HG02571 (cell line): ENCODE measurements at regions not wholly inside any gene's neighbourhood (a gene's known extent, or its start where the extent isn't known, plus 50 kb on each side); places are given as distances from the start of the nearest gene placed in this dataset.

ENCODE experiments used
- ATAC-seq: cut with Tn5 transposase; IDR thresholded peaks from one replicate; pipeline ENCODE4 v1.9.1; 2021; ENCODE audit warnings: mild to moderate bottlenecking, moderate library complexity; ENCODE audit not compliant: unreplicated experiment

GRCh38 chr6:6884916-6885315 is 222.8 kb upstream of the RREB1 start:
- no peak for ATAC-seq

DNA sequence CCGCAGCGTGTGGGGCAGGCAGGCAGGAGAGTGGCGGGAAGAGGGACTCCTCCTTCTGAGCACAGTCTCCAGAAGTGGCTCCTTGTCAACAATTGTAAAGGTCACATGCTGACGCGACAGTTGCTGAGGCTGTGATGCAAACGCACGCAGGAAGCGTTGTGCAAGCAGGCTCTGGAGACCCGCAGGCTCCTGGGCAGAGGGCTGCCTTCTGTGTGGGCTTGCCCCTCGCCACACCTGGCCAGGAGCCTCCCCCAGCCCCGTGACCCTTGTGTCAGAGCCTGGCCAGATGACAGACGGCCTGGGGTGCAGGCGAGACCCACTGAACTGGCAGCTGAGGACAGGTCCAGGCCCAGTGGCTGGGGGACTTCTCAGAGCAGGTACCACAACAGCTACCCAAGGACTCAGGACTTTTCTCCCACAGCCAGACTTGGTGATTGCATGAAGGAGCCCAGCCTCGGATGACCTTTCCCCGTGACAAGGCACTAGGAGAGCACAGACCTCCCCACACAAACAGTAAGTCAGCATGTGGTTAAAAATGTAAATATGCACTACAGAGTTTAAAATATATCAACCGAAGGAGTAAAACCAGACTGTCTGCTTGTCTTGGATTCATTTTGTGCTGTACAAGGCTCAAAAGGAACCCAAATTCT is 222.1 kb upstream of the RREB1 start:
- no peak for ATAC-seq

- ATAC-seq = no peak
These were observed 221.4 kb upstream of the RREB1 start for GRCh38 chr6:6886171-6886885.

DNA sequence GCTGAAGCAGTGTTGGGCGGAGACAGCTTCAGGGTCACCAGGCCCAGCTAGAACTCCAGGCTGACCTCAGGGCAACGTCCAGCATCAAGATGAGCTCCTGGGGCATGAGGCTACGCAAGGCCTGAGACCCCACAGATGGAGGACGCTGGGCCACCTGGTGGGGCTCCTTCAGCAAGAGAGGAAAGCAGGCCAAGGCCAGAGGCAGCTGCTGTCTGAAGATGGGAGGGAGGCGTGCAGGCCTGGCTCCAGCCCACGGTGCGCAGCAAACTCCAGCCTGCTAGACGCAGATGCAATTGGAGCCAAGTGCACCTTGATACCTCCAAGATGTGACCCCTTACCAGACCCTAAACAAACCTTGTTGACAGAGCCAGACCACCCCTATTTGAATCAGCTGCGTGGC is 220.9 kb upstream of the RREB1 start:
- no peak for ATAC-seq

- ATAC-seq = no peak
These were observed 218.2 kb upstream of the RREB1 start for GRCh38 chr6:6889601-6890000.

DNA sequence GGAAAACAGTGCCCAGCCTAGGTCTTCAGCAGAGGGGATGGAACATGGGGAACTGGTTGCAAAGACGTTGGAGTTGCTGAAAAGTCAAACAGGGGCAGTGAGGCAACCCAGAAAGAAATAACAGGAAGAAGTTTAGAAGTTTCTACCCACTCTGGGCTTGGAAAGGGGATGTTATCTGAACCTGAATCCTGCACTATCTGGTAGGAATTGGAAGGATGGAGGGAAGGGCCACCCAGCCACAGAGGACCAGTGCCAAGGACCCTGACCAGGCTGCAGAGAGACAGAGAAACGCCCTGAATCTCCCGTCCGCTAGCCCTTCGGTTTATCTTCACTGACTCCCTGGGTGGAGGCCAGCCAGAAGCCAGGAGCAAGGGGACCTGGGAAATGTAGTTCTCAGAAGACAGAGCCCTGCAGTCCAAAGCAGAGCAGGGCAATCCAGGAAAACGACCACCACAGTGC is 217.3 kb upstream of the RREB1 start:
- ATAC-seq = no peak

- ATAC-seq = no peak
These were observed 216.5 kb upstream of the RREB1 start for GRCh38 chr6:6891125-6891721.

DNA sequence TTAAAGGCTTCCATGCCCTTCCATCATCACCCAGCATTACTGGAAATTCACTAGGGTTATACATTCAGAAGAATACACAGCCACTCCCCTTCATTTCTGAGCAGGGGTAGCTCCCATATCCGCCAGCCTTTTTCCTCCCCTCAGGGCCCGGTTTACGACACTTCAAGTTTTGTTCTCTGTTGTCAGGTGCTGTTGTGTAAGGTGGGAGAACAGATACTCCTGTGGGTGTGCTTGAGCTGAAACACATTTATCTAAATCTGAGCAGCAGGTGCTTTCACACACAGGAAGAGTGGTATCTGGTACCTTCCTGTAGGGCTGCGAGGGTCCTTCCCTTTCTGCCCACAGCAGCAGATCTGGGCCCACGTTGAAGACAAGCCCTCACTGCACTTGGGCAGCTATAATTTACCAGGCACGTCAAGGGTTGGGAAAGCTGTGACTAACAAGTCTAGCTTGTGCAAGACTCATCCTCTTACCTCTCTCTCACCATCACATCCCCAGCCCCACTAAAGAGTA is 215.8 kb upstream of the RREB1 start:
- ATAC-seq = no peak

- no peak for ATAC-seq
These were observed 214.8 kb upstream of the RREB1 start for GRCh38 chr6:6892744-6893583.

DNA sequence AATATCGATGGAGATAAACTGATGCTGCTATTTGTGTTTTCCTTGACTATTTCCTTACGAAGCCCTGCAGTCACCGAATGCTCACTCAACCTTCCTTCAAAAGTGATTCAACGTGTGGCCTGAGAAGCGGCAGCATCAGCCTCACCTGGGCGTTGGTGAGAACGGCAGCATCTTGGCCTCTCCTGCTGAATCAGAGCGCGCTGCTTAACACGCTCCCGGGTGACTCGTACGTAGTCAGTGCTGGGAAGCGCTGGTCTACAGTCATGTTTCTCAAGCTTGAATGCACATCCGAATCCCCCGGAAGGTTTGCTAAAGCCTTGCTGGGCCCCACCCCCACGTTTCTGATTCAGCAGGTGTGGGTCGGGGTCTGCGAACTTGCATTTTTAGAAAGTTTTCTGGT is 214.1 kb upstream of the RREB1 start:
- no peak for ATAC-seq

- ATAC-seq = no peak
These were observed 211.8 kb upstream of the RREB1 start for GRCh38 chr6:6895929-6896328.

DNA sequence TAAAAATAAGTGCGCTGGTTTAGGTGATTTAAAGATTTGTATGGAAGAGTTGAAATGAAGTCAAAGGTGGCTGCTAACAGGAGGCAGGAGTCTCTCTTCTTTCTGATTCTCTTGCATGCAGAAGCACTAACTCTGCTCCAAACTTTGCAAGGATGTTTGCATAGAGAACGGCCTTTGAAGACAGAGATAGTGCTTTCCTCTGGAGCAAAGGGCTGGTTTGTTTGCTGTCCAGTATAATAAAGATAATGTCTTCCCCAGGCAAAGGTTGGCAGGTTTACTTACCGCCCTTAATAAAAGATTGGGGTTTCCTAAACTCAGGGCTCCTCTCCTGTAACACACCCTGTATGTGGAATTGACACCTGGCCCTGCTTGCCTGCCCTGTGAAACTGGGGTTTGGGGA is 210.6 kb upstream of the RREB1 start:
- ATAC-seq = no peak

DNA sequence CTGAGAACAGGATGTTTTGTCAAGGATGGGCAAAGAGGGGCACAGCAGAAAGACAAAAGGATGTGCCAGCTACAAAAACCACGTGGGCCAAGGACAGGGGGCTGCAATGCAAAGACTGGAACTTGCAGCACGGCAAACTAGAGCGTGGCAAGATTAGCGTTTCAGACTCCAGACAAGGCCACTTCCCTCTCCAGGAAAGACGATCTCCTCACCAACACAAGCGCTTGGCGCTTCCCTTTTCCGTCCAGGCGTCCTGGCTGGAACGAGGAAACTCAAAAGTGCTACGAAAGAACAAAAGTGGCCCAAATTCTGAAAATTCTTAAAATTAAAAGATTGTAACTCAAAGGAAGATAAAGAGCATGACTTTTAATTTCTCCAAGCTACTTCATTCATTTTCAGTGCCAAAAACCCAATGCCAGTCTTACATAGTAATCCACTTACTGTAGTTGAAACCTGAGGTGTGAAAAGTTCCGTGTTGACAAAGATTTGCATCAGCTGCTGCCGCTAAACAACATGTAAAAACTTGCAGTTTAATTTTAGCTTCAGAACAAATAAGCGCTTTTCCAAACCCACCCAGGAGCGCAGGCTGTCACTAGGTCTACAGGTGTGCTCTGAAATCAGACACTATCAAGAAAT is 207.1 kb upstream of the RREB1 start:
- no peak for ATAC-seq

DNA sequence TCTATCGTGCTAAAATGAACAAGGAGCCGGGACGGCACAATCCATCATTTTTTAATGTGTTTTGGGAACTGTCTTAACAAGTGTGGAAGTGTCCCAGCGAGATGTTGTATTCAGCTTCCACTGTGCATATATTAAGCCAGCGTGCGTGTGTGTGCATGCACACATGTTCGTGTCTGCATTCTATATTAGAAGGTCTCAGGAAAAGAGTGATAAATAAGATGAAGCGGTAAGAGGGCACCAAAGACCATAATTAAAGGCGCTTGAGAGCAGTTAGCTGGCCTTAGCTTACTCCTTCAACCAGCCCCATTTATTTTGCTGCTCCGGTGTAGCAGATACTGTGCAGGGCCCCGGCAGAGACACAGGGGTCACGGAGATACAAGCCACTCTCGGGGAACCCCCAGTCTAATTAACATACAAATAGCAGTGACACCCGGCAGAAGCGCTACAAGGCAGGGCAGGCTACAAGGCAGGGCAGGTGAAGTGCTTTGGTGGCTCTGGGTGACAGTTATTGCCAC is 206.5 kb upstream of the RREB1 start:
- ATAC-seq = no peak

GRCh38 chr6:6901945-6902344 is 205.8 kb upstream of the RREB1 start:
- ATAC-seq = no peak

- ATAC-seq = no peak
These were observed 201.7 kb upstream of the RREB1 start for GRCh38 chr6:6905961-6906518.

DNA sequence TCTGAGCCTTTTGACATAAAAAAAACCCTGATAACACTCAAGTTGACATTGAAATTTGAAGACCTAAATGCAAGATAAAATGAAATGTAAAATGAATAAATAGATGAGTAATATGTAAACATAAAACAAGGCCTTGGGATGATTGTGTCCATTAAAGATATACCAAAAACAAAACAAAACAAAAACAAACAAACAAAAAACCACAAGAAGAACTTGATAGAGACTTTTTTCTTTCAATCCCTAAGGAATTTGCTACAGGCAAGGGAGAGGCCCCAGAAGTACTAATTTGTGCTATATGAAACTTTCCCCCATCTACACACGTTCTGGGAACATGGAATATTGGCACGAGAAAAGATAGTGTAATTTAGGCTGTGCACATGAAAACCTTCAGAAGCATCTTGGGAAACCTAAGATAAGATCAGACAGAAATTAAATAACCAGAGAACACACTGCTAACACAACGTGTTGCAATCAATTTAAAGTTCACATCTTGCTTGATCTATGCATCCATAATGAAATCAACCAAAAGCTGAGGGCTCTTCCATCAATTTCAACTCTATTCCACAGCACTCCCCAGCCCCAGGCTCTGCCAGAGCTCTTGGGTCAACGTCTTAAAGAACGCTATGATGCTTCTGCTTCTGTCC is 201.1 kb upstream of the RREB1 start:
- ATAC-seq = no peak

GRCh38 chr6:6907286-6907685 is 200.5 kb upstream of the RREB1 start:
- no peak for ATAC-seq

DNA sequence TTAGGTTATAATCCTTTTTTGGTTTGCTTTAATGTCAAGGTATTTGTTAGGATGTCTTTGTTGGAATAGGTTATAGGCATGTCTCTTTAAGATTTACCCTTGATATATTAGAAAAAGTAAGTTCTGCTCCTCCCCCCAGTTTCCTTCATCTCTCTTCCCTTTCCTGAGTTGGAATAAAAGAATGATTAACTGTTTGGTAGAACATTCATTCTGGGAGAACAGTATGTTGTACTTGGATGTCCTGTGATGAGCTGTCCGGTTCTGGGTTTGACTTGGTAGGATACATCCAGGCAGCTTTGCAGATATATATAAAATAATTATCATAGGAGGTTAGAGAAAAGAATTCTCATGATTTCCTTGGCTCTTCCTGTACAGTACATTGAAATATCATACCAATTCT is 199.6 kb upstream of the RREB1 start:
- no peak for ATAC-seq

- no peak for ATAC-seq
These were observed 198.7 kb upstream of the RREB1 start for GRCh38 chr6:6909111-6909510.
